GM06990 (cell line): ENCODE measurements at regions not wholly inside any gene's neighbourhood (a gene's known extent, or its start where the extent isn't known, plus 50 kb on each side); places are given as distances from the start of the nearest gene placed in this dataset.

Experiments used
- DNase-seq: peaks from one replicate; pipeline ENCODE4 v3.0.0-alpha.2; 2011; ENCODE audit not compliant: insufficient read length; ENCODE audit errors: extremely low read depth
- H3K27me3 ChIP-seq: replicated peaks from 2 replicates; pipeline ENCODE4 v1.6.0; 2011; ENCODE audit warnings: low read length; ENCODE audit not compliant: control insufficient read depth, insufficient read depth
- H3K36me3 ChIP-seq: 2 replicates; pipeline ENCODE4 v1.5.1; 2011; ENCODE audit warnings: low read length; ENCODE audit not compliant: control insufficient read depth, insufficient read depth
- H3K4me3 ChIP-seq: replicated peaks from 2 replicates; pipeline ENCODE4 v1.5.1; 2011; ENCODE audit warnings: low read depth, mild to moderate bottlenecking, control low read depth, low read length
- CTCF ChIP-seq: IDR thresholded peaks from 2 replicates; pipeline ENCODE4 v1.5.1; 2011; ENCODE audit warnings: low read length, control low read depth, mild to moderate bottlenecking, inconsistent platforms; ENCODE audit not compliant: insufficient read depth, poor library complexity, severe bottlenecking

GRCh38 chr4:156401371-156401770, 447.7 kb upstream of the CTSO start:
- no peak overlapping the region for H3K4me3 ChIP-seq
- no peaks in the 10 kb centered on the region for H3K27me3 ChIP-seq
- DNase-seq, result no peak
- H3K36me3 ChIP-seq, result no peaks in the 10 kb centered on the region
- TF ChIP-seq CTCF, result no peak

- H3K4me3 ChIP-seq, result no peak overlapping the region
- no peaks in the 10 kb centered on the region for H3K27me3 ChIP-seq
- DNase-seq, result no peak
- no peak for TF ChIP-seq CTCF
- no peaks in the 10 kb centered on the region for H3K36me3 ChIP-seq
These were observed 442.9 kb upstream of the CTSO start for GRCh38 chr4:156396534-156396933.

- Histone ChIP-seq H3K27me3 (no peaks in the 10 kb centered on the region), H3K36me3 (no peaks in the 10 kb centered on the region), H3K4me3 (no peak overlapping the region)
- no peak for DNase-seq
- no peak for TF ChIP-seq CTCF
These were observed 437.6 kb upstream of the CTSO start for GRCh38 chr4:156391325-156391653.

DNA sequence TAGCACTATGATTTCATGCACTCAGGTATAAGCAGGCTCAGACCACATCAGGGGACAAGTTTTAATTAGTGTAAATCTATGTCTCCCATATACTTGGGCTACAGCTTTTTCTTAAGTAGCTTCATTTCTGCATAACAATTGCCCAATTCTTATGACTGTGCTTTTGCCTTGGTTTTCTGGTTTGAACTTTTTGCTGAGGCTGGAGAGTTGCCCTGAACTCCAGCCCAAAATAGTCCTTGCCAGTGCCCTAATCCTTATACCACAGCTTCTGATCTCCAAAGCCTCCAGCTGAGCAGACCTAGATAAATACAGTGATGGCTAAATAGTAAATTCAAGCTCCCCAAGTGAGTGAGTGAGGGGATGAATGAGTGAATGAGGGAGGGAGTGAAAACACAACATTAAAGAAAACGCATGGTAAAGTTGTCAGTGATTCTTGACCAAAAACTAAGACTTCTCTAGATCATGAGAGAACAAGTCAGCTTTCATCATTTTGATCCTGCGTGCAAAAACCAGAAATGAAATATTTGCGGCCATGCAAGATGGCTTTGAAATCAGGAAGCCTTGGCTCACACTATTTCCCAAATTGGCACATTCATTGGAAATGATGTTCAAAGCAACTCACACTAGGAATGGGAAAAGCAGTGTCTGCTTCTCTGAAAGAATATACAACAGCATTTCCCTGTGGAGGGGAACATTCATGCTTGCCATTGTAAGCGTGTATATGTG, 437.1 kb upstream of the CTSO start:
- Histone ChIP-seq H3K27me3 (no peaks in the 10 kb centered on the region), H3K36me3 (no peaks in the 10 kb centered on the region), H3K4me3 (no peak overlapping the region)
- TF ChIP-seq CTCF, result no peak
- no peak for DNase-seq

GRCh38 chr4:156388826-156389225, 435.2 kb upstream of the CTSO start:
- H3K27me3 ChIP-seq, result no peaks in the 10 kb centered on the region
- no peak for TF ChIP-seq CTCF
- H3K4me3 ChIP-seq, result no peak overlapping the region
- H3K36me3 ChIP-seq, result no peaks in the 10 kb centered on the region
- DNase-seq, result no peak
